GM12878 (cell line): ENCODE measurements at regions not wholly inside any gene's neighbourhood (a gene's known extent, or its start where the extent isn't known, plus 50 kb on each side); places are given as distances from the start of the nearest gene placed in this dataset.

Source experiments
- ATAC-seq: fragments of 200-7000 bp; cut with Tn5 transposase; 3 replicates; pipeline ENCODE4 v1.9.1; 2020; ENCODE audit warnings: mild to moderate bottlenecking, moderate library complexity
- BruUV-seq: library from RNA; stranded (reverse); fragments of 400-500 nt; replicated peaks from 2 replicates; lab custom pipeline; 2021; lab: Mats Ljungman, UMichigan
- CTCF ChIA-PET: fragments of 300-600 bp; sonication (Branson Sonifier 250); formaldehyde crosslinking; extraction: SDS; loops from one replicate; lab custom pipeline; 2021; ENCODE audit warnings: inconsistent platforms; lab: Yijun Ruan, JAX
- POLR2A ChIA-PET: fragments of 350-600 bp; formaldehyde crosslinking; extraction: SDS; loops from one replicate; lab custom pipeline; 2021; ENCODE audit warnings: inconsistent platforms; lab: Charles Lee
- RAD21 ChIA-PET: fragments of 300-600 bp; sonication (Branson Sonifier 250); formaldehyde crosslinking; loops from one replicate; lab custom pipeline; 2023; ENCODE audit warnings: antibody characterized with exemption; ENCODE audit not compliant: unreplicated experiment; lab: Charles Lee
- SMC1A ChIA-PET: fragments of 300-600 bp; sonication (Branson Sonifier 250); formaldehyde crosslinking; loops from one replicate; lab custom pipeline; 2023; ENCODE audit not compliant: unreplicated experiment, uncharacterized antibody; lab: Charles Lee
- DNase-seq: peaks from one replicate; pipeline ENCODE4 v3.0.0-alpha.2; 2011; ENCODE audit warnings: low read depth, low spot score
- FAIRE-seq: peaks from 3 replicates; lab custom pipeline; 2011; peaks lifted over from hg19 to GRCh38; lab: Jason Lieb, UNC
- H2AFZ ChIP-seq: 2 replicates; pipeline ENCODE4 v1.6.0; 2011; ENCODE audit warnings: low read depth, low read length, control low read depth; ENCODE audit not compliant: control insufficient read depth
- H3K27ac ChIP-seq: 2 replicates; pipeline ENCODE4 v1.5.1; 2011; ENCODE audit warnings: control low read depth; ENCODE audit not compliant: control insufficient read depth, insufficient read depth
- H3K27me3 ChIP-seq, 2 experiments: replicated peaks in 1 of 2; 2 replicates each; pipeline versions ENCODE4 v1.6.0 to v1.6.1; 2011; ENCODE audit warnings: low read length in 1 of 2; ENCODE audit not compliant: control insufficient read depth in 2 of 2, insufficient read depth in 2 of 2
- H3K36me3 ChIP-seq, 2 experiments: 2 replicates each; pipeline ENCODE4 v1.5.1; 2011; ENCODE audit warnings: low read length in 1 of 2; ENCODE audit not compliant: control insufficient read depth in 2 of 2, insufficient read depth in 2 of 2
- H3K4me1 ChIP-seq: 2 replicates; pipeline ENCODE4 v1.6.1; 2011; ENCODE audit warnings: mild to moderate bottlenecking, low read length, moderate library complexity, mixed read lengths; ENCODE audit not compliant: control insufficient read depth, insufficient read depth
- H3K4me2 ChIP-seq: 2 replicates; pipeline ENCODE4 v1.6.0; 2011; ENCODE audit warnings: control low read depth; ENCODE audit not compliant: control insufficient read depth, insufficient read depth
- H3K4me3 ChIP-seq: fragments of 200-600 bp; sonication (generic); 2 replicates; pipeline ENCODE4 v1.5.1; 2016
- H3K79me2 ChIP-seq: 2 replicates; pipeline ENCODE4 v1.6.0; 2011; ENCODE audit warnings: low read length; ENCODE audit not compliant: control insufficient read depth, insufficient read depth
- H3K9ac ChIP-seq: 2 replicates; pipeline ENCODE4 v1.8.0; 2011; ENCODE audit warnings: low read length, control low read depth, mixed read lengths; ENCODE audit not compliant: control insufficient read depth, insufficient read depth
- H3K9me3 ChIP-seq: replicated peaks from 3 replicates; pipeline ENCODE4 v1.5.1; 2011; ENCODE audit warnings: mild to moderate bottlenecking, low read length; ENCODE audit not compliant: control insufficient read depth, insufficient read depth
- H4K20me1 ChIP-seq: 2 replicates; pipeline ENCODE4 v1.6.0; 2011; ENCODE audit not compliant: control insufficient read depth, insufficient read depth
- BRCA1 ChIP-seq: IDR thresholded peaks from 2 replicates; pipeline ENCODE4 v1.6.1; 2011; ENCODE audit warnings: low read depth, low read length, improper control_type of control experiment
- CTCF ChIP-seq, 3 experiments: IDR thresholded peaks in 2 of 3; conservative IDR thresholded peaks in 1 of 3; 2 replicates each; pipeline ENCODE4 v1.5.1; 2011; ENCODE audit warnings: low read depth in 3 of 3, low read length in 3 of 3, mild to moderate bottlenecking in 3 of 3, control low read depth in 2 of 3, moderate library complexity in 2 of 3, inconsistent platforms in 1 of 3, mixed read lengths in 1 of 3; ENCODE audit not compliant: control insufficient read depth in 2 of 3, insufficient read depth in 1 of 3; ENCODE audit errors: extremely low read depth in 1 of 3
- ESRRA ChIP-seq: IDR thresholded peaks from 2 replicates; pipeline ENCODE4 v1.6.1; 2012; ENCODE audit warnings: mild to moderate bottlenecking, low read length, improper control_type of control experiment
- MYB ChIP-seq: fragments of 150-350 bp; IDR thresholded peaks from 2 replicates; pipeline ENCODE4 v1.6.1; 2014; ENCODE audit warnings: mild to moderate bottlenecking, low read depth, low read length, borderline replicate concordance
- ZBTB4 ChIP-seq: fragments of 450-650 bp; formaldehyde crosslinking; IDR thresholded peaks from 2 replicates; pipeline ENCODE4 v1.4.0; 2022; ENCODE audit warnings: mild to moderate bottlenecking, moderate library complexity
- WGBS: methylation state at CpG from one replicate; pipeline ENCODE4 v1.1.6; 2016; ENCODE audit warnings: low lambda C conversion rate; ENCODE audit not compliant: insufficient replicate concordance, insufficient coverage; ENCODE audit errors: missing lambda C conversion rate; 5-methylcytosine and 5-hydroxymethylcytosine counted together
- in situ Hi-C: fragments of 300-500 bp; cut with MboI; formaldehyde crosslinking; loops from 9 replicates; pipeline ENCODE4 v1.14.3; 2018; ENCODE audit warnings: mixed read lengths
- intact Hi-C: fragments of 100-400 bp; cut with micrococcal nuclease; formaldehyde crosslinking; loops from one replicate; pipeline ENCODE4 v1.14.2; 2022; ENCODE audit not compliant: unreplicated experiment

GRCh38 chr16:65919986-65920376 lies 446.5 kb upstream of the CDH5 start:
- Histone ChIP-seq H3K4me3 (no peak overlapping the region), H3K9me3 (no peaks in the 10 kb centered on the region), H2AFZ (no peak overlapping the region)
- 26% methylated on average over 6 of the region's 6 CpGs for WGBS
- ChIA-PET SMC1A (no interaction called here), CTCF (no interaction called here)
- no TSS peak for BruUV-seq
- TF ChIP-seq BRCA1 (no peak), MYB (no peak), ZBTB4 (CRISPR knock-in tag) (no peak), CTCF (IDR thresholded peaks at IDR 0.05 in 2 of 3, conservative IDR thresholded peaks at IDR 0.05 in 1 of 3; ENCODE audit: control insufficient read depth in 2 of 3, extremely low read depth in 1 of 3, insufficient read depth in 1 of 3, low read depth in 3 of 3, low read length in 3 of 3) (no peak), ESRRA (no peak)
- TF ChIP-seq, all 136 proteins: peak for 0
- Histone ChIP-seq H3K27ac (no peak overlapping the region), H4K20me1 (no peaks in the 10 kb centered on the region), H3K4me2 (no peak overlapping the region), H3K4me1 (no peaks in the 10 kb centered on the region), H3K9ac (no peak overlapping the region), H3K27me3 (no peaks in the 10 kb centered on the region), H3K36me3 (no peaks in the 10 kb centered on the region), H3K79me2 (no peaks in the 10 kb centered on the region)
- intact Hi-C loops = no loop called here
- DNase-seq = no peak
- ATAC-seq = no peak
- ChIA-PET POLR2A (interaction anchor here (0.6 kb wide), 2 partner anchors 148 to 180 kb away, joined by 3 to 5 read pairs; no protein-coding TSS in a partner anchor), RAD21 (no interaction called here)
- in situ Hi-C loops = no loop called here
- FAIRE-seq = no peak
